ENCODE measurements at regions not wholly inside any gene's neighbourhood (a gene's known extent, or its start where the extent isn't known, plus 50 kb on each side); places are given as distances from the start of the nearest gene placed in this dataset.

DNA sequence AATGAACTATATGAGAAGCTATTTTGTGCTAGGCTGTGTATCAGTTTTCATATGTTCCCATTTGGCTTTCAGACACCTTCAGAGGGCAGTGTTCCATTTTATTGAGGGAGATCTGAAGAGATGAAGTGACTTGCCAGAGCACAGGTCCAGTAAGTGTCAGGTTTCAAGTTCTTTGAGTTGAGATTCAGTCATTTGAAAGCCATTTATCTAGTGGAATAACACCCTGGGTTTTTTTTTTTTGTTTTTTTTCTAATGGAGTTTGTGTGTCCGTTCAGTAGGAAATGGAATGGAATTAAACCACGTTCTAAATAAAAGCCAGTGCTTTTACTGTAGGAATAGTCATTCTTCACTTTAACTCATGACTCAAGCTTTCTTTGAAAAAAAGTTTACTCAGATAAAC lies 652.9 kb upstream of the USP24 start:
- no peak overlapping the region for H3K4me2 ChIP-seq (ENCODE audit: control insufficient read depth, insufficient read depth)
- H3K4me3 ChIP-seq: no peak overlapping the region
- no peaks in the 10 kb centered on the region for H4K20me1 ChIP-seq (ENCODE audit: control insufficient read depth, insufficient read depth)
- TF ChIP-seq, protein P1, sequence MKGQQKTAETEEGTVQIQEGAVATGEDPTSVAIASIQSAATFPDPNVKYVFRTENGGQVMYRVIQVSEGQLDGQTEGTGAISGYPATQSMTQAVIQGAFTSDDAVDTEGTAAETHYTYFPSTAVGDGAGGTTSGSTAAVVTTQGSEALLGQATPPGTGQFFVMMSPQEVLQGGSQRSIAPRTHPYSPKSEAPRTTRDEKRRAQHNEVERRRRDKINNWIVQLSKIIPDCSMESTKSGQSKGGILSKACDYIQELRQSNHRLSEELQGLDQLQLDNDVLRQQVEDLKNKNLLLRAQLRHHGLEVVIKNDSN (IDR thresholded peaks at IDR 0.05; ENCODE audit: borderline replicate concordance, extremely low read length, insufficient read depth, low read depth, low read length): no peak
- no peak for TF ChIP-seq MYC (IDR thresholded peaks at IDR 0.05; ENCODE audit: insufficient read depth, insufficient read length, insufficient replicate concordance, low read length, severe bottlenecking)
- no peak for TF ChIP-seq PRDM15 (CRISPR knock-in tag; IDR thresholded peaks at IDR 0.05)
- TF ChIP-seq JUNB (IDR thresholded peaks at IDR 0.05): no peak
- H3K9ac ChIP-seq (ENCODE audit: control insufficient read depth, insufficient read depth, low read length): no peak overlapping the region
- intact Hi-C loops (cut with micrococcal nuclease; ENCODE audit: unreplicated experiment): no loop called here
- no peak overlapping the region for H3K27ac ChIP-seq (ENCODE audit: control insufficient read depth, insufficient read depth)
- no peak for ATAC-seq
- FAIRE-seq: no peak
- POLR2A ChIA-PET: no interaction called here
- no peaks in the 10 kb centered on the region for H3K4me1 ChIP-seq (ENCODE audit: control insufficient read depth, insufficient read depth, low read length)
- no peaks in the 10 kb centered on the region for H3K79me2 ChIP-seq (ENCODE audit: control insufficient read depth, insufficient read depth, low read length)
- SMC1A ChIA-PET (ENCODE audit: uncharacterized antibody, unreplicated experiment): interaction anchor here (0.9 to 2.1 kb wide), 11 partner anchors 8 to 716 kb away, joined by 3 to 8 read pairs (median 5); no protein-coding TSS in a partner anchor
- RAD21 ChIA-PET (ENCODE audit: unreplicated experiment): interaction anchor here (1.2 to 4.5 kb wide), 4 partner anchors 19 to 717 kb away, joined by 3 to 29 read pairs (median 6); no protein-coding TSS in a partner anchor
- no peaks in the 10 kb centered on the region for H3K9me3 ChIP-seq (replicated peaks; ENCODE audit: control insufficient read depth, insufficient read depth, low read length)
- 0% methylated on average over 2 of the region's 2 CpGs for WGBS (ENCODE audit: insufficient coverage, insufficient replicate concordance, low lambda C conversion rate, missing lambda C conversion rate)
- H2AFZ ChIP-seq (ENCODE audit: control insufficient read depth, low read depth, low read length): no peak overlapping the region
- no peaks in the 10 kb centered on the region for H3K36me3 ChIP-seq (ENCODE audit: control insufficient read depth in 2 of 2, insufficient read depth in 2 of 2, low read length in 1 of 2)
- no peak for DNase-seq (ENCODE audit: low read depth, low spot score)
- in situ Hi-C loops (cut with MboI): loop anchor here (10.0 kb wide), 1 partner anchor 717 kb away; no protein-coding TSS in a partner anchor
- no TSS peak for BruUV-seq (replicated peaks)
- CTCF ChIA-PET: interaction anchor here (0.6 to 2.5 kb wide), 10 partner anchors 9 to 717 kb away, joined by 3 to 24 read pairs (median 4); partner anchors contain the start of gene PLPP3
- no peaks in the 10 kb centered on the region; a peak in 1 of 4 replicates for H3K27me3 ChIP-seq (replicated peaks in 1 of 2; ENCODE audit: control insufficient read depth in 2 of 2, insufficient read depth in 2 of 2, low read length in 1 of 2)
